Pancreas (tissue), 10 donors: ENCODE measurements at regions not wholly inside any gene's neighbourhood (a gene's known extent, or its start where the extent isn't known, plus 50 kb on each side); places are given as distances from the start of the nearest gene placed in this dataset.

Experiments used
- ATAC-seq, 4 donors: fragments of 200-7000 bp; cut with Tn5 transposase; one replicate each; pipeline versions ENCODE4 v1.8.0 to v1.9.1; 2020; ENCODE audit warnings: mild to moderate bottlenecking in 4 of 4, moderate library complexity in 4 of 4
- DNase-seq, 6 donors: peaks; one replicate each; pipeline ENCODE4 v3.0.0-alpha.2; 2020
- FAIRE-seq: peaks from 2 replicates; lab custom pipeline; 2012; peaks lifted over from hg19 to GRCh38; lab: Jason Lieb, UNC
- H3K27ac ChIP-seq, 4 donors: fragments of 200-600 bp; sonication (generic); 1 replicate in 3 of 4; 2 replicates in 1 of 4; pipeline versions ENCODE4 v1.5.0 to v1.8.0; 2020
- H3K27me3 ChIP-seq, 4 donors: fragments of 200-600 bp; one replicate each; pipeline ENCODE4 v1.8.0; 2021
- H3K36me3 ChIP-seq, 3 donors: fragments of 200-600 bp; sonication (generic) in 1 of 3; one replicate each; pipeline versions ENCODE4 v1.5.0 to v1.8.0; 2020 to 2021
- H3K4me1 ChIP-seq, 3 donors: fragments of 200-600 bp; one replicate each; pipeline ENCODE4 v1.8.0; 2021
- H3K4me3 ChIP-seq, 4 donors: fragments of 200-600 bp; sonication (generic) in 2 of 4; one replicate each; pipeline versions ENCODE4 v1.5.0 to v1.8.0; 2020 to 2021
- H3K9me3 ChIP-seq, 4 donors: fragments of 200-600 bp; one replicate each; pipeline ENCODE4 v1.8.0; 2021
- WGBS, 2 donors: extraction: QIAGEN DNeasy Blood & Tissue Kit; methylation state at CpG; one replicate each; pipeline ENCODE4 v1.1.7; 2013; 5-methylcytosine and 5-hydroxymethylcytosine counted together
- intact Hi-C, 3 donors: fragments of 100-400 bp; cut with DNase I; formaldehyde crosslinking; loops; one replicate each; pipeline versions ENCODE4 v1.11.1 to v1.14.2; 2022
- TF ChIP-seq, protein P1 (sequence below), 4 donors: fragments of 200-600 bp; sonication (generic) in 3 of 4; IDR thresholded peaks; one replicate each; pipeline versions ENCODE4 v1.5.0 to v1.8.0; 2021; ENCODE audit warnings: antibody characterized with exemption in 4 of 4
- donor health status: healthy with polysubstance abuse.
- donor health status: DM: no; HTN: no; CAD: no; lungs with moderate emphysema.
- donor health status: DM: no; HTN: no; CAD: no.
- donor health status: control.
- donor health status: control.
- donor health status: Bipolar disorder and iron deficiency.
- donor health status: DM: yes; HTN: yes; CAD: no.
- donor health status: DM: no; HTN: no; CAD: no.
- donor health status: DM: no; HTN: no; CAD: no.
- donor health status: DM: yes; HTN: yes; CAD: no.

DNA sequence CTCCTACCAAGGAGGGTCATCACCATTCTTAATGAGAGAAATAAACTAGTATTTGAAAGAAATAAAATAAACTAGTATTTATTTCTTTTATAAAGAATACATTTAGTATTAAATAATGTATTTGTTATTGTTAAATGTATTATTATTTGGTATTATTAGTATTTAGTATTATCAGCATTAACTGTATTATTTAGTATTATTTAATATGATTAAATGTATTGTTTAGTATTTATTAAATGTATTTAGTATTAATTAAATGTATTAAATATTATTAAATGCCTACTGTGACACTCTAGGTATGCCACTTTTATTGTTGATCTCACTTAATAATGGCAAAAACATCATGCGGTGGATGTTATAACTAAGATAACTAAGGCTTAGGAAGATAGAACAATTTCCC, 353.6 kb upstream of the MAP2 start:
- H3K4me3 ChIP-seq: no peak overlapping the region
- TF ChIP-seq, protein P1, sequence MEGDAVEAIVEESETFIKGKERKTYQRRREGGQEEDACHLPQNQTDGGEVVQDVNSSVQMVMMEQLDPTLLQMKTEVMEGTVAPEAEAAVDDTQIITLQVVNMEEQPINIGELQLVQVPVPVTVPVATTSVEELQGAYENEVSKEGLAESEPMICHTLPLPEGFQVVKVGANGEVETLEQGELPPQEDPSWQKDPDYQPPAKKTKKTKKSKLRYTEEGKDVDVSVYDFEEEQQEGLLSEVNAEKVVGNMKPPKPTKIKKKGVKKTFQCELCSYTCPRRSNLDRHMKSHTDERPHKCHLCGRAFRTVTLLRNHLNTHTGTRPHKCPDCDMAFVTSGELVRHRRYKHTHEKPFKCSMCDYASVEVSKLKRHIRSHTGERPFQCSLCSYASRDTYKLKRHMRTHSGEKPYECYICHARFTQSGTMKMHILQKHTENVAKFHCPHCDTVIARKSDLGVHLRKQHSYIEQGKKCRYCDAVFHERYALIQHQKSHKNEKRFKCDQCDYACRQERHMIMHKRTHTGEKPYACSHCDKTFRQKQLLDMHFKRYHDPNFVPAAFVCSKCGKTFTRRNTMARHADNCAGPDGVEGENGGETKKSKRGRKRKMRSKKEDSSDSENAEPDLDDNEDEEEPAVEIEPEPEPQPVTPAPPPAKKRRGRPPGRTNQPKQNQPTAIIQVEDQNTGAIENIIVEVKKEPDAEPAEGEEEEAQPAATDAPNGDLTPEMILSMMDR (IDR thresholded peaks at IDR 0.05): no peak
- H3K36me3 ChIP-seq: no peaks in the 10 kb centered on the region
- no peaks in the 10 kb centered on the region for H3K4me1 ChIP-seq
- DNase-seq (no peak), ATAC-seq (no peak), FAIRE-seq (peak; percentile 92)
- 94% methylated on average over 1 of the region's 1 CpG for WGBS, 2 donors
- H3K27ac ChIP-seq: no peak overlapping the region
- no peaks in the 10 kb centered on the region for H3K9me3 ChIP-seq
- intact Hi-C loops: no loop called here
- H3K27me3 ChIP-seq: no peaks in the 10 kb centered on the region

DNA sequence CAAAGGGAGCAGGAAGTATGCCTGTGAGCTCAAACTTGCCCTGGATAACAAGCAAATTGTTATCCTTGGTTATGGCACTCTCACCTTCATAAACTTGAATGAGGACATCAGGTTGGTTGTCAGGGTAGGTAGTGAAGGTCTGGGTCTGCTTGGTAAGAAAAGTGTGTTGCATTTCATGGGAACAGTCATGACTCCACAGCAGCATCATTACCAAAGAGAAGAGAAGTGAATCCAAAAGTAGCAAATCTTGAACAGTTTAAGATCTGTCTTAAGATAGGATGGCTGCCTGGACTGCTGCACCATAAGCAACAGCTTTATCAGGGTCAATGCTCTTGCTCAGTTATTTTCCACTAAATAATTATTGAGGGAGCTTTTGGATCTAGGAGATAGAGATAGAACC, 350.7 kb upstream of the MAP2 start:
- FAIRE-seq (no peak), ATAC-seq (no peak), DNase-seq (no peak)
- TF ChIP-seq, protein P1 (IDR thresholded peaks at IDR 0.05): no peak
- intact Hi-C loops: no loop called here
- Histone ChIP-seq H3K4me3 (no peak overlapping the region), H3K27me3 (no peaks in the 10 kb centered on the region), H3K9me3 (no peaks in the 10 kb centered on the region), H3K27ac (no peak overlapping the region), H3K4me1 (no peaks in the 10 kb centered on the region), H3K36me3 (no peaks in the 10 kb centered on the region)

DNA sequence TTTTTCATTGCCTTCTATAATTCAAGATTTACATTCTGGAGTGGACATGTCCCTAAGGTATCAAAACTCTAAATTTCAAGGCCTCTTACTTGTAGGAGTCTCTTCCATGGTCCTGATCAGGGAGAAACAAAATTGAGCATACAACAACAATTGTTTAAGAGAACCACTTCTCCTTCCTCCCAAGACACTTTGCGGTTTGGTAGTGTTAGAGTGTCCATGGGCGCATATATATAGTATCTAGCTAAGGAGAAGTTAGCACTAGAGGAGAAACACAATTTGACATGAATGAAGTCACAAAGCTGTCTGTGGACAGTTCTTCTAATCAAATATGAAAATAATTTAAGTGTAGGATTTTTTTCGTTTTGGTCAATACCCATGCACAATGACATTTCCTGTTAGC, 349.1 kb upstream of the MAP2 start:
- Histone ChIP-seq H3K27me3 (no peaks in the 10 kb centered on the region), H3K36me3 (no peaks in the 10 kb centered on the region), H3K4me3 (no peak overlapping the region), H3K4me1 (no peaks in the 10 kb centered on the region), H3K27ac (no peak overlapping the region), H3K9me3 (no peaks in the 10 kb centered on the region)
- FAIRE-seq (no peak), ATAC-seq (no peak), DNase-seq (no peak)
- 92 to 94% methylated on average over 3 of the region's 3 CpGs for WGBS, 2 donors
- intact Hi-C loops: no loop called here
- TF ChIP-seq, protein P1 (IDR thresholded peaks at IDR 0.05): no peak

DNA sequence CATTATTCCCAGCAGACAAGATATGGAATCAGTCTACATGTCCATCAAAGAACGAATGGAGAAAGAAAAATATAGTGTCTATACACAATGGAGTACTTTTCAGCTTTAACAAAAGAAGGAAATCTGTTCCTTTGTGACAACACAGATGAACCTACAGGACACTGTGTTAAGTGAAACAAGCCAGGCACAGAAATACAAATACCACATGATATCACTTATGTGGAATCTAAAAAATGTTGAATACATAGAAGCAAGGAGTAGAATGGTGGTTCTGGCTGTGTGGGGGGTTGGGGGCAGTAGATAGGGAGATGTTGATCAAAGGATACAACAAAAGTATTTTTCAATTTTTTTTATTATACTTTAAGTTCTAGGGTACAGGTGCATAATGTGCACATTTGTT, 347.7 kb upstream of the MAP2 start:
- H3K36me3 ChIP-seq: no peaks in the 10 kb centered on the region
- no peaks in the 10 kb centered on the region for H3K27me3 ChIP-seq
- no peaks in the 10 kb centered on the region for H3K4me1 ChIP-seq
- H3K9me3 ChIP-seq: no peaks in the 10 kb centered on the region
- DNase-seq (no peak), FAIRE-seq (no peak), ATAC-seq (no peak)
- TF ChIP-seq, protein P1 (IDR thresholded peaks at IDR 0.05): no peak
- H3K27ac ChIP-seq: no peak overlapping the region
- WGBS, 2 donors: 71 to 80% methylated on average over 1 of the region's 1 CpG
- intact Hi-C loops: no loop called here
- no peak overlapping the region for H3K4me3 ChIP-seq

GRCh38 chr2:209086761-209087160, 337.1 kb upstream of the MAP2 start:
- H3K36me3 ChIP-seq: no peaks in the 10 kb centered on the region
- H3K27me3 ChIP-seq: no peaks in the 10 kb centered on the region
- DNase-seq (no peak), ATAC-seq (no peak), FAIRE-seq (no peak)
- no peaks in the 10 kb centered on the region for H3K9me3 ChIP-seq
- 92 to 93% methylated on average over 3 of the region's 3 CpGs for WGBS, 2 donors
- no peak overlapping the region for H3K4me3 ChIP-seq
- intact Hi-C loops: no loop called here
- no peak overlapping the region for H3K27ac ChIP-seq
- peaks cover 0 to 8% (median 0%) of the 10 kb centered on the region in 3 donors for H3K4me1 ChIP-seq
- TF ChIP-seq, protein P1 (IDR thresholded peaks at IDR 0.05): no peak
